ENCODE measurements at regions not wholly inside any gene's neighbourhood (a gene's known extent, or its start where the extent isn't known, plus 50 kb on each side); places are given as distances from the start of the nearest gene placed in this dataset.
"Not testable (repeated sequence)": the region's sequence is repeated elsewhere in the genome, so short reads cannot be mapped to it uniquely, and the experiment has no call there.

DNA sequence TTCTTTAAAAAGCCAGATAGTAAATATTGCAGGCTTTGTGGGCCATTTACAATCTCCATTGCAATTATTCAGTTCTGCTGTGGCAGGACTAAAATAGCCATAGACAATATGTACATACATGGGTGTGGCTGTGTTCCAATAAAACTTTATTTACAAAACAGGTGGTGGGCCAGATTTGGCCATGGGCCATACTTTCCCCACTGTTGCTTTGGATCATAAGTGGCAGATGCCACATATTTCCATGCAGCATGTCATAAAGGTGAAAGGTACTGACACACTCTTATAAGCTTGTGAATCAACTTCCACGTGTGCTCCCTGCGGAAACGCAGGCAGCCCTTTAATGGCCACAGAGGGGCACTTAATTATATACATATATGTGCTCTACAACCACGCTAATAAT is 244.4 kb upstream of the FOXN3 start:
- no peak for FAIRE-seq
- DNase-seq (ENCODE audit: low spot score): no peak

DNA sequence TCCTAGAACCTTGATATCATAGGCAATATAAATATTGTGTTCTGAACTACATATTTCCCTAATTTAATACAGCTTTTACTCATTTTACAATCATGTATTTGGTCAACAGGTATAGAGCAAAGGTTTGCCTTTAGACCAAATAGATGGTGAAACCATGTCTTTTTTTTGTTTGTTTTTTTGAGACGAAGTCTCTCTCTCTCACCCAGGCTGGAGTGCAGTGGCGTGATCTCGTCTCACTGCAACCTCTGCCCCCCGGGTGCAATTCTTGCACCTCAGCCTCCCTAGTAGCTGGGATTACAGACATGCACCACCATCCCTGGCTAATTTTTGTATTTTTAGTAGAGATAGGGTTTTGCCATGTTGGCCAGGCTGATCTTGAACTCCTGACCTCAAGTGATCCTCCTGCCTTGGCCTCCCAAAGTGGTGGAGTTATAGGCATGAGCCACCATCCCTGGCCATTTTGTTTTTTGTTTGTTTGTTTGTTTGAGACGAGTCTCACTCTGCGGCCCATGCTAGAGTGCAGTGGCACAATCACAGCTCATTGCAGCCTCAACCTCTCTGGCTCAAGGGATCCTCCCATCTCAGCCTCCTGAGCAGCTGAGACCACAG is 243.7 kb upstream of the FOXN3 start:
- DNase-seq (ENCODE audit: low spot score); FAIRE-seq: not testable (repeated sequence)

DNA sequence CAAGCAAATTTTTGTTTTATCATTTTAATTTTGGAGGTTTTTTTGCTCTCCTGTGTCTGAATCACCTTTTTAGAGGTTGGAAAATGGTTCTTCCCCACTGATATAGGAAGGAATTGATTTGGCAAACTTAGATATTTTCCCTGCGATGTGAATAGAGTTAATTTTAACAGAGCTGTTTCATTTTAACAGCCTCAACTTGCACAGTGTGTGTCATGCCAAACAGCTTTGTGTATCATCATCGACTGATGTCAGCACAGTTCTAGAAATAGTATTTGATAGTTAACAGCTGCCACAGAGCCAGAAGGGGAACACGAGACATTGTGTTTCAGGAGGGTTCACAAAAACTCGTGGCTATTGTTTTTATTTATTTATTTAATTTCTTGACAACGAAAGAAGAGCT is 243.1 kb upstream of the FOXN3 start:
- no peak for DNase-seq (ENCODE audit: low spot score)
- FAIRE-seq: no peak

DNA sequence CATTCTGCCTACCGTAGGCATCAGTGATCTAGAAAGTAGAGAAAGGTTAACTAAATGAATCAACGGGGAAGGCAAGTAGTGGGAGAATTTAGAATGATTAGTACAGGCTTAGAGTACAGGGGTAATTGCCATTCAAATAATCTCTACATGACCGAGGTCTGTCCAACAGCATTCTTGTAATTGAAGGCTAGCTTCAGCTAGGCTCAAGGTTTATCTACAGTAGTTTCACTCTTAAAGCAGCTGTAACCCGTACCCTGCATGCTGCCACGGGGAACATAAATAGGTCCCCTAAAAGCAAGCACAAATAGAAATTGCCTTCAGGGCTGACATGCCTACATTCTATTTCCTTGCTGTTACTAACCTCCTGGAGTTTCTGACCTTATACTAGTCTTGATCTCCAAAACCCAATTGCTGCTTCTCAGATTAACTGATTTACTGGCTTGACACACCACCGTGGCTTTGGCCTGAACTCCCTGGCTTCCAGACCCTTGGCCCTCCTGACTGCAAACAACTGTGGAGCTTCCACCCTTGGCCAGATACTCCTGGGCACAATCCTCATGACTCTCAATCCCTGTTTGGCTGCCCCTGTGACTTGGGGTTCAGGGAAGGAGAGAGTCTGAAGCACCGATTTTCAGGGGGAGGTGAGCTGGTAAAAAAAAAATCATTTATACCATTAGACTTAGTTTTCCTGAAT is 242.1 kb upstream of the FOXN3 start:
- DNase-seq (ENCODE audit: low spot score) (no peak), FAIRE-seq (no peak)

DNA sequence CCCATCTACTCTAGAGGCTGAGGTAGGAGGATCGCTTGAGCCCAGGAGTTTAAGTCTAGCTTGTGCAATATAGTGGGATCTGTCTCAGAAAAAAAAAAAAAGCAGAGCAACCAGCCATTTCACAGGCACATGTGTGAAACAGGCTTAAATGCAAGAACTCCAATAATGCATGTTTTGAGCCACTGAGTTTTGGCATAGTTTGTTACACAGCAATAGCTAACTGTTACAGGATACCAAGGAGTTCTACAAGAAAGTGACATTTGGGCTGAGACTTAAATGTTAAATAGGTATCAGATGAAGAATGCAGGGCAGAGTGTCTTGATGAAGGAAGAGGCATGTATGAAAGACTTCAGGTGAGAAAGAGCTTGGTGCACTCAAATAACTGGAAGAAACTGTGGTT is 240.0 kb upstream of the FOXN3 start:
- no peak for FAIRE-seq
- no peak for DNase-seq (ENCODE audit: low spot score)

DNA sequence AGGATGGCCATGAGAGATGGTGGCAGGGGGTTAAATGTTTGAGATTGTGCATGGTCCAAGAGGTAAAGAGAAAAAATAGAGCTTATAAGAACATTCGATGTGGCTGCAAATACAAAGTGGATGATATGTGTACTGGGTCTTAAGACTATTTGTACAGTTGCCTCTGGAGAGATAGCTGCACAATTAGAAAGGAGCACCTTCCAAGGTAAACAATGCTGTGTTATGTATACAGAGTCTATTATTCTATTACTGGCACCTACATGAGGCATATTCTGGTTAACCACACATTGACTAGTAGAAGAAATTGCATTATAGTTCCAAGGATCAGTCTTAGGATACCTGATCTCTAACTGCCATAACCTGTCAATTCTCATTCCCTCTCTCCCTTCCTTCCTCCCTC is 238.0 kb upstream of the FOXN3 start:
- no peak for DNase-seq (ENCODE audit: low spot score)
- FAIRE-seq: no peak

DNA sequence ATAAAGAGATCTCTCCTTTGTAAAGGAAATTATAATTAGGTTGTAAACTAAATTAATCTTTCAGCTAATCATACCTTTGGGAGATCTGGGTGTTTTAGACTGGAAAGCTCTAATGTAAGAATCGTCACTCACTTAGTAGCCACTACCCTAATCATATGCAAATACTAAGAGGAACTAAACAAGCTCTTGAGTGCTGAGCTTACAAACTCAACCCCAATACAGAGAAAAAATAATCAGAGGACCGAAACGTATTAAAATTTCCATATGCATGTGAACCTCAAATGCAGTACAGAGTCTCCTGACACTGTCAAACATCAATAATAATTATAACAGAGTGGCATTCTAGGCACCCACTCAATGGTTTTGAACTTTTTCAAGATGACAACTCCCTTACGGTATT is 235.3 kb upstream of the FOXN3 start:
- DNase-seq (ENCODE audit: low spot score): no peak
- no peak for FAIRE-seq

DNA sequence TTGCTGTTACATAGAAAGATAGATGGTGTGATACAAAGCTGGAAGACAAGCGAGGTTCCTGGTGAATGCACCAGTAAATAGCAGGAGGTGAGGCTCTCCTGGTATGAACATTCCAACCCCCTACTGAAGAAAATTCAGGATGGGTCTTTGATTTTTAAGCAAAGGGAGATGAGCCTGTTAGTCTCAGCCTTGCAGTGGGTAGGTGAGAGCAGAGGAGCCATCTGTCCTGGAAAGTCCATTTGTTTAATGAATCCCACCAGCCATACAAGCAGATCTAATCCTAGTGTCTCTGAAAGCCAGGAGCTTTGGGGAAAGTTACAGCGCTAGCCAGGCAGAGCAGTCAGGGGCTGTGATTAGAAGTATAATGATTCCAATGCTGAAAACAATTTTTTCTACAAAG is 234.8 kb upstream of the FOXN3 start:
- DNase-seq (ENCODE audit: low spot score): no peak
- no peak for FAIRE-seq

DNA sequence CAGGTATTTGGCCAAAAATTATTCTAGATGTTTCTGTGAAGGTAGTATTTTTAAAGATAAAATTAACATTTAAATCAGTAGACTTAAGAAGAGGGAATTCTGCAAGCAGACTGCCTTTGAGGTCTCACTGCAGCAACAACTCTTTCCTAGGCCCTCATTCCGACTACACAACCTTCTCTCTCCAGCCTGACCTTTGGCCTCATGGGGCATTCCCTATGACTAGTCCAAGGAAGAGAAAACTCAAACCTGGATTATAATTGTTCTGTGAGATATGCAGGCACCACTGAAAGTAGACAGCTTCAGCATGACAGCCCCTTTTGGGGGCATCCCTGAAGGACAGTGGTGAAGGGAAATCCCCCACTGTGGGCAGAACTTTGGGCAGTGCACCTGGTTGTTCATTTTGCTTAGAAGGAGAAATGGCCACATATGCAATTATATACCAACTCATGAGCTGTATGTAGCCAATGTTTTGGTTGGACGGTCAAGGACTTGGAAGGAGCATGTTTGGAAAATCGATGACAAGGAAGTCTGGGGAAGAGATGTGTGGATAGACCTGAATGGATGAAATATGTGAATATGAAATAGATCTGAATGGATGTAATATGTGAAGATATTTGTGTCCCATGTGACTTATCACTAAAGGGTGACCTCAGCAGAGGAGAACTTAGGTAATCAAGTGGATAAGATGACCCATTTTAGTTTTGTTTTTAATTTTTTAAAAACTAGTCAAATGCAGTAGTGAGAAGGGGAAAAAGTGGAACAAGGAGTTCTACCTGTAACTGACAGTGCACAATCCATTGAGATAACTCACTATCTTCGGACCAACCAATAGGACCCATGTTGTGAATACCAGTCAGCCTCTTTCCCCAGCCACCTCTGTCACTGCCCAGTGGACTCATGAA is 233.3 kb upstream of the FOXN3 start:
- no peak for FAIRE-seq
- no peak for DNase-seq (ENCODE audit: low spot score)

DNA sequence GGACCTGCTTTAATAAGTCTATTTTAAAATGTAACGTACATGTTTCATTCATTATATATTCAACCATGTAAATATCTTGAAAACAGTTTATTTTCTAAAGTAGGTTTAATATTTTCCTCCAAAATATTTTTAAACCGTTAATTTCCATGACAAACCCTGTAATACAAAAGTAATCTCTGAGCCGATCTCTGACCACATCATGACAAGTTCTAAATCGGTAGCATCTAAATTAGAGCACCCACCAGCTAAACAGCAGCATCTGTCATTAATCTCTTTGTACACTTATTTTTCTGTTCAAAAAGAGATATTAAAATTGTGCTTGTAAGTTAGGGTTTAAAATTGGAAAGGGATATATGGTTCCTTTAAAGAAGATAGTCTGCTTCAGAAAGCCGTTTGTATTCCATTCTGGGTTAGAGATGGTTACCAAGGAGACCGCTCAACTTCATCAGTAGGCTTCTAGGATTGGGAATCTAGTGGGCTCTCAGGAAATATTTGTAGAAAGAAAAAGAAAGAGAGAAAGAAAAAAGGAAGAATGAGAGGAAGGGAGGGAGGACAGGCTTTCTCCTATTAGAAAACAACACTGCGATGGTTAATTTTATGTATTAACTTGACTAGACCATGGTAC is 232.5 kb upstream of the FOXN3 start:
- no peak for DNase-seq (ENCODE audit: low spot score)
- FAIRE-seq: no peak

DNA sequence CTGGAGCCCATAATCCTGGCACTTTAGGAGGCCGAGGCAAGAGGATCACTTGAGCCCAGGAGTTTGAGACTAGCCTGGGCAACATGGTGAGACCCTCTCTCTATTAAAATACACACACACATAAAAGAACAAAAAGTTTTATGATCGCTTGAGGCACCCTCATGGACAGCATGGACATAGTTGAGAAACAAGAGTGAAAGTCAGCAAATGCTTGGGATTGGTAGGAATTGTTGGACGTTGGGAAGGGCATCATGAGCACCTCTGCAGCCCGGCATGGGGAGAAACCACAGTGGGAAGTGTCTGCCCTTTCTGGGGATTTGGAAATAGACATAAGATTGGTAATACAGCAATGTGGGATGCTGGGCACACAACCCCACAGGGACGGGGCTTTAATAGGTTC is 231.9 kb upstream of the FOXN3 start:
- DNase-seq (ENCODE audit: low spot score) (no peak), FAIRE-seq (no peak)

DNA sequence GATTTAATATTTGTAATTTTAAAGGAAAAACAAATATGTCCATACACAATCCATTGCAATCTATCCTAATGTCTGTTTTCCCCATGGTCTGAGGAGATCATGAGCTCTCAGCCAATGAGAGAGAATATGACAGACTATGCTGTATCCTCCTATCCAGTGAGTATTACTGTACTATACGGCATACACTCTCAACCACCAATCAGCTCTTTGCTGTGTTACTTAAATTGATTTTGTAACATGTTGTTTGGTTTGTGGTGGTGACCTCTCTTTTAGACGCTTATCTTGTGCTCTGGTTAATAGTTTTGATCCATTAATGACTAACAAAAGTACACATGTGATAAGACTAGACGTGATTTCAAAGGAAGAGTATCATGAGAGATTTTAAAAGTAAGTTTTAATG is 231.5 kb upstream of the FOXN3 start:
- no peak for FAIRE-seq
- DNase-seq (ENCODE audit: low spot score): no peak

DNA sequence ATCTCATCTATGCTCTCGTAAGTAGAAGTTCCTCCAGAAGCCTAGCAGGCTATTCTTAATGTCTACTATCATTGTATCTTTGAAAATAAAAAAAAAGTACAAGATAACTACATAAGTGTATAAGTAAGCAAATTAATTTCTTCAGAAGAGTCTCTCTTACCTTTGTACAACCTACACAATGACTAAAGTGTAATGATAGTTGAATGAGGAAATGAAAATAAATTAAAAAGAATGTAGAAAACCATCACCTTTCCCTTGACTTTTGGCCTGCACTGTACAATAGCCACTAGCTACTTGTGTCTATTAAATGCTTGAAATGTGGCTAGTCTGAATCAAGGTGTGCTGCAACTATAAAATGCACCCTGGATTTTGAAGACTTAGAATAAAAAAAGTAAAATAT is 229.9 kb upstream of the FOXN3 start:
- FAIRE-seq: no peak
- DNase-seq (ENCODE audit: low spot score): no peak

DNA sequence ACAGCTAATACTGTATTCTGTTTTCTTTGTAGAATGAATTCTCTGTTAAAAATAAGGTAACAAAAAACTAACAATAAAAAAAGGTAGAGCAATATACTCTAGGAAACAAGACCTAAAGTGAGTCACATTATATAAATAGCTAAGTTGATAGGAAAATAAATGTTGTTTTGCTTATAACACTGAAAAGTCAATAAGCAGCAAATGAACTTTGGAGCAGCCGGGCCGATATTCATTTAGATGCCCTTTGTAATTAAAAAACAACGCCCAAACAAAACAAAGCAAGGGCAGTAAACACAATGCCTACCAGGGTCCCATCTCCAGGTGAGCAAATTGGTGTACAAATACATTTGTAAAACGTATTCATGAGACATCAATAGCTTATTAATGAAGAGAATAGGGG is 227.6 kb upstream of the FOXN3 start:
- FAIRE-seq: no peak
- DNase-seq (ENCODE audit: low spot score): no peak

DNA sequence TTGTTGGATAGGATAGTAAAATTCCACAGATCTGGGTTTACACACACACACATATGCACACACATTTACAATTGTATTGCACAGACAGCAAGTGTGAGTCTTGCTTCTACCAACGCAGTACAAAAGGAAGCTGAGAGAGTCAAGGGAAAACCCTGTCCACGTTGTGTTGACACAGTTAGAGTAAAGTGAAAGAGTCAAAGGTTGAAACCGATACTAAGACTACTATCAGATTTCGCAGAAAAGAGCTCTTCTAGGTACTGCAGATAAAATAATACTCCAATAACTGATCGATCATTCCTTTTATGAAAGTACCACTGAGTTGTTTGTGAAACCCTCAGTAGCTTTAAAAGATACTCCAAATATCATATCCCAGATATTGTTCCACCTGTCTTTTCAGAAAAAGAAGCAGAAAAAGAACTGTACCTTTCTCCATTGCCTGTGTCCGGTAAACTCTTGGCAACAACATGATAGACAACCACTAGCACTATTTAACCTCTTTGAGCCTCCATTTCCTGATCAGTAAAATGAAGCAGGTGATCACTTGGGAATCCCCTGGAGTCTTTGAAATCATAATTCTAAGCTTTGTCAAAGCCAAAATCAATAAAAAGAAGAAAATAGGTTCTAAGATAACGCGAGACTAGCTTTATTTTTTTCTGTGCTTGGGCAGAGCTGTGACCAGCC is 224.6 kb upstream of the FOXN3 start:
- DNase-seq (ENCODE audit: low spot score) (no peak), FAIRE-seq (no peak)

DNA sequence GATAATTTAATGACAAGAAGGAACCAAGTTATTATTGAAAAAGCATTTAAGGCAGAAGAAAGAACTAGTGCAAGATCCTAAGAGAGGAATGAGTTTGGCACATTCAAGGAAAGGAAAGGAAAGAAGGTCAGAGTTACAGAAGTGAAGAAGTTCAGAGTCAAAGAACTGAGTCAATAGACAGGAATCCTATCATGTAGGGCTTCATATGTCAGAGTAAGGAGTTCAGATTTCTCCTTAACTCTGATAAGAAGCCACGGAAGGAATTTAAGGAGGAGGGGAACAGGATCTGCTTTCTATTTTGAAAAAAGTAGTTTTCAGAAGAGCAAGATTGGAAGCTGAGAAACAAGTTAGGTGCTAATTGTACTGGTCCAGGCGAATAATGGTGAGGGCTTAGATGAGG is 223.1 kb upstream of the FOXN3 start:
- no peak for DNase-seq (ENCODE audit: low spot score)
- no peak for FAIRE-seq

DNA sequence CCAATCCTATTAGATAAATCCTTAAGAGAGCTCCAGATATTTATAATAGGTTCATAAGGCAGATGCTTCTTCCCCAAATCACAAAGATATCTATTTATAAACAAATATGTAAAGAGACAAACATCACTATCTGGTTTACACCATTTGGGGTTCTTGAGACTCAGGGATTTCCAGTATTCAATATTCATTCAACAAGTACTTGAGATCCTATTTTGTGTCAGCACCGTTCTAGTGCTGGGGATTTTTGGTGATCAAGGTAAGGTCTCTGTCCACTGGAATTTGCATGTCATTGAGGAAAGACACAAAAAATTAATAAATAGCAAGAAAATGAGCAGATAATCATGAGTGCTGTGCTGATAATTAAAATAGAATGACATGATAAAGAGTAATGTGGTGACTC is 222.7 kb upstream of the FOXN3 start:
- FAIRE-seq (no peak), DNase-seq (ENCODE audit: low spot score) (no peak)

DNA sequence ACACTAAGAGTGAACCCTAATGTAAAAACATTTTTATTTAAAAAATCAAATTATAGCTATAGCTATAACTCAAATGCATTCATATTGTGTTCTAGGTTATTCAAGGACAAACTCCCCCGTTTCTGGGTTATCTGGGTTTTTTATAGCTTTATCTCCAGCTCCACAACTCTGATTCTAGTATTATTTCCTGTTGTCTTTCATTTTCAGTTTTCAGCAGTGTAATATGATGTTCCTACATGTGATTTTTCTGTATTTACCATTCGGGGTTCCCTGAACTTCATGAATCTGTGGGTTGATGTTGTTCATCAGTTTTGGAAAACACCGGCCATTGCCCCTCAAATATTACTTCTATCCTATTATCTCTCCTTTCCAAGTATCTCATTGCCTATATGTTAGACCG is 221.9 kb upstream of the FOXN3 start:
- no peak for FAIRE-seq
- DNase-seq (ENCODE audit: low spot score): no peak

DNA sequence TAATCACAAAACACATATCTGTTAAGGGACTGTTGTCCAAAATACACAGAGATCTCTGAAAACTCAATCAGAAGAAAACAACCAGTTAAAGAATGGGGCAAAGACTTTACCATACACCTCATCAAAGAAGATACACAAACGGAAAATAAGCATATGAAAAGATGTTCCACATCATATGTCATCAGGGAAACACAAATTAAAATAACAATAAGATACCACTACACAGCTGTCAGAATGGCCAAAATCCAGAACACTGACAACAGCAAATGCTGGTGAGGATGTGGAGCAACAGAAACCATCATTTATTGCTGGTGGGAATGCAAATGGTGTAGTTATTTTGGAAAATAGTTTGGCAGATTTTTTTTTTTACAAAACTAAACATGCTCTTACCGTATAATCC is 220.5 kb upstream of the FOXN3 start:
- FAIRE-seq: no peak
- no peak for DNase-seq (ENCODE audit: low spot score)

DNA sequence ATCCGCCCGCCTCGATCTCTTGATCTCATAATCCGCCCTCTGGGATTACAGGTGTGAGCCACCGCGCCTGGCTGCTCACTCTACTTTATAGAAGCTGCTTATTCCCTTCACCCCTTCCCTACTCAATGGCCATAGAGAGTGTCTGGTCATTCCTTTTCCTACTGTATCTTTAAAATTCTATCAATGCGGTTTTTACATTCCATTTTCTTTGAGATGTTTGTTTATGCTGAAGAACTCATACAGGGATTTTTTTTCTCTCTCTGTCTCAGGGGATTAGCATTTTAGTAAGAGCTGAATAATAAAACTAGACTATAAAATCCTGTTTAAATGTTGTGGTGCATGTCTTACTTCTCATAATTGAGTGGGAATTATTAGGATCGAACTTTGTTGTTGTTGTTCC is 218.6 kb upstream of the FOXN3 start:
- no peak for FAIRE-seq
- DNase-seq (ENCODE audit: low spot score): no peak

DNA sequence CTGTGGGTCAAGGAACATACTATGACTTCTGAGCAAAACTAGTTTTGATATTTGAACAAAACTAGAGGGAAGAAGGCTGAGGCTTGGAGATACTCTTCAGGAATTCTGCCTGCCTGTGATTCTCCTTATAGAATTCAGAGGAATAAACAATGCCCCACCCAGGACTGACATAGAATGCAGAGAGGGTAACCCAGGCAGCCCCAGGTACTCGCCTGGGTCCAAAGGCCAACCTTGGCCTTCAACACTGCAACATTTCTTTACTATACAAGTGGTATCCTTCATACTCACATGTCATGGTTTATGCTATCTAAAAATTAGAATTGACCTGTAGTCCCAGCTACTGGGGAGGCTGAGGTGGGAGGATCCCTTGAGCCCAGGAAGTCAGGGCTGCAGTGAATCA is 217.0 kb upstream of the FOXN3 start:
- FAIRE-seq (no peak), DNase-seq (ENCODE audit: low spot score) (no peak)
